Spleen (tissue), 7 donors: ENCODE measurements at regions not wholly inside any gene's neighbourhood (a gene's known extent, or its start where the extent isn't known, plus 50 kb on each side); places are given as distances from the start of the nearest gene placed in this dataset.

Source experiments
- CTCF ChIP-seq, 11 experiments: fragments of 200-600 bp in 7 of 11; fragments of 450-650 bp in 4 of 11; sonication (generic) in 4 of 11; IDR thresholded peaks in 8 of 11; conservative IDR thresholded peaks in 3 of 11; 1 replicate in 7 of 11; 2 replicates in 4 of 11; pipeline versions ENCODE4 v1.4.0 to v1.8.0; 2016 to 2021; ENCODE audit warnings: antibody characterized with exemption in 11 of 11, inconsistent platforms in 4 of 11, mild to moderate bottlenecking in 1 of 11
- POLR2A ChIP-seq, 3 donors: fragments of 450-650 bp; IDR thresholded peaks; one replicate each; pipeline ENCODE4 v1.5.1; 2017; ENCODE audit warnings: antibody characterized with exemption in 3 of 3, mild to moderate bottlenecking in 1 of 3
- donor health status: DM: no; HTN: no; CAD: no; lungs with moderate emphysema.
- donor health status: DM: no; HTN: no; CAD: no.
- donor health status: DM: no; HTN: no; CAD: no.

- TF ChIP-seq POLR2A (IDR thresholded peaks at IDR 0.05), result no peak
- no peak for TF ChIP-seq CTCF (IDR thresholded peaks at IDR 0.05 in 8 of 11, conservative IDR thresholded peaks at IDR 0.05 in 3 of 11)
Measured at GRCh38 chr2:23296691-23297090, 88.3 kb upstream of the KLHL29 start.
